CD4-positive, alpha-beta T cell (primary cell): ENCODE measurements at regions not wholly inside any gene's neighbourhood (a gene's known extent, or its start where the extent isn't known, plus 50 kb on each side); places are given as distances from the start of the nearest gene placed in this dataset.

ENCODE experiments used
- ATAC-seq: fragments of 200-7000 bp; cut with Tn5 transposase; one replicate; pipeline ENCODE4 v1.10.0; 2022; ENCODE audit warnings: mild to moderate bottlenecking; ENCODE audit not compliant: poor library complexity
- CTCF ChIA-PET: fragments of 350-600 bp; sonication (Branson Sonifier 250); formaldehyde crosslinking; loops from one replicate; lab custom pipeline; 2021; ENCODE audit warnings: antibody characterized with exemption, inconsistent platforms; lab: Charles Lee
- POLR2A ChIA-PET: fragments of 350-600 bp; sonication (Branson Sonifier 250); formaldehyde crosslinking; loops from one replicate; lab custom pipeline; 2021; ENCODE audit warnings: antibody characterized with exemption, inconsistent platforms; lab: Charles Lee
- DNase-seq, 14 experiments: peaks; one replicate each; pipeline ENCODE4 v3.0.0-alpha.2; 2013 to 2020; ENCODE audit warnings: mixed read lengths in 2 of 14
- H3K27ac ChIP-seq, 2 donors: one replicate each; pipeline versions ENCODE4 v1.5.1 to v1.7.0; 2013; ENCODE audit warnings: low read length in 2 of 2, low read depth in 1 of 2, mild to moderate bottlenecking in 1 of 2
- H3K27me3 ChIP-seq, 2 experiments: 1 replicate in 1 of 2; 2 replicates in 1 of 2; pipeline versions ENCODE4 v1.6.1 to v1.7.0; 2013; ENCODE audit warnings: low read length in 2 of 2, control low read depth in 1 of 2, mild to moderate bottlenecking in 1 of 2, moderate library complexity in 1 of 2; ENCODE audit not compliant: insufficient read depth in 2 of 2, control insufficient read depth in 1 of 2
- H3K36me3 ChIP-seq: one replicate; pipeline ENCODE4 v1.6.1; 2013; ENCODE audit warnings: low read length, control low read depth; ENCODE audit not compliant: insufficient read depth
- H3K4me1 ChIP-seq: one replicate; pipeline ENCODE4 v1.6.1; 2013; ENCODE audit warnings: low read length, control low read depth; ENCODE audit not compliant: insufficient read depth
- H3K4me3 ChIP-seq: one replicate; pipeline ENCODE4 v1.5.1; 2013; ENCODE audit warnings: mild to moderate bottlenecking, low read length, moderate library complexity
- H3K9me3 ChIP-seq, 2 experiments: 1 replicate in 1 of 2; 2 replicates in 1 of 2; pipeline versions ENCODE4 v1.6.1 to v1.7.0; 2013; ENCODE audit warnings: low read length in 2 of 2, mild to moderate bottlenecking in 2 of 2, control low read depth in 1 of 2, moderate library complexity in 1 of 2; ENCODE audit not compliant: control insufficient read depth in 1 of 2, insufficient read depth in 1 of 2
- H3K27ac Mint-ChIP-seq: one replicate; pipeline ENCODE4 v1.8.0; 2020; ENCODE audit warnings: mixed read lengths
- H3K27me3 Mint-ChIP-seq: one replicate; pipeline ENCODE4 v1.8.0; 2021; ENCODE audit warnings: mixed read lengths
- H3K36me3 Mint-ChIP-seq: one replicate; pipeline ENCODE4 v1.8.0; 2021; ENCODE audit warnings: low read depth, mixed read lengths
- H3K4me1 Mint-ChIP-seq: one replicate; pipeline ENCODE4 v1.8.0; 2021; ENCODE audit warnings: low read depth, mixed read lengths
- H3K4me3 Mint-ChIP-seq: one replicate; pipeline ENCODE4 v1.8.0; 2020; ENCODE audit warnings: mild to moderate bottlenecking, mixed read lengths
- H3K9me3 Mint-ChIP-seq: one replicate; pipeline ENCODE4 v1.8.0; 2020; ENCODE audit warnings: mixed read lengths
- CTCF ChIP-seq: fragments of 200-600 bp; IDR thresholded peaks from one replicate; pipeline ENCODE4 v1.8.0; 2022; ENCODE audit warnings: antibody characterized with exemption, mild to moderate bottlenecking
- intact Hi-C, 2 experiments: fragments of 100-400 bp; cut with DNase I in 1 of 2; cut with micrococcal nuclease in 1 of 2; formaldehyde crosslinking; loops; one replicate each; pipeline versions ENCODE4 v1.15.1 to v1.9.0; 2023 to 2025; cut with DNase I, micrococcal nuclease

- Histone ChIP-seq H3K4me1 (no peaks in the 10 kb centered on the region), H3K27me3 (no peaks in the 10 kb centered on the region), H3K27ac (no peak overlapping the region), H3K36me3 (no peaks in the 10 kb centered on the region), H3K9me3 (no peaks in the 10 kb centered on the region), H3K4me3 (no peak overlapping the region)
- H3K4me3 Mint-ChIP-seq, result no peak overlapping the region
- intact Hi-C loops, result no loop called here
- POLR2A ChIA-PET, result interaction anchor here (0.9 kb wide), 1 partner anchor 17 kb away, joined by 3 read pairs; no protein-coding TSS in a partner anchor
- H3K4me1 Mint-ChIP-seq, result no peaks in the 10 kb centered on the region
- H3K27me3 Mint-ChIP-seq, result no peaks in the 10 kb centered on the region
- no peak for TF ChIP-seq CTCF
- H3K9me3 Mint-ChIP-seq, result no peaks in the 10 kb centered on the region
- DNase-seq (no peak), ATAC-seq (no peak)
- H3K36me3 Mint-ChIP-seq, result no peaks in the 10 kb centered on the region
- CTCF ChIA-PET, result no interaction called here
- H3K27ac Mint-ChIP-seq, result no peak overlapping the region
Measured at GRCh38 chr1:195934817-195935553, 673.3 kb downstream of the KCNT2 start.

- Histone ChIP-seq H3K27me3 (no peaks in the 10 kb centered on the region), H3K27ac (no peak overlapping the region), H3K9me3 (no peaks in the 10 kb centered on the region), H3K4me3 (no peak overlapping the region), H3K36me3 (no peaks in the 10 kb centered on the region), H3K4me1 (no peaks in the 10 kb centered on the region)
- no peak for TF ChIP-seq CTCF
- CTCF ChIA-PET, result no interaction called here
- Mint-ChIP-seq H3K9me3 (no peaks in the 10 kb centered on the region), H3K36me3 (no peaks in the 10 kb centered on the region), H3K27me3 (no peaks in the 10 kb centered on the region), H3K4me3 (no peak overlapping the region), H3K4me1 (no peaks in the 10 kb centered on the region), H3K27ac (no peak overlapping the region)
- DNase-seq (no peak), ATAC-seq (no peak)
- POLR2A ChIA-PET, result no interaction called here
- intact Hi-C loops, result no loop called here
Measured at GRCh38 chr1:195933835-195934234, 674.4 kb downstream of the KCNT2 start.

- Histone ChIP-seq H3K4me3 (no peak overlapping the region), H3K27ac (no peak overlapping the region), H3K9me3 (peaks cover 0 to 12% of the 10 kb centered on the region in 2 experiments), H3K4me1 (no peaks in the 10 kb centered on the region), H3K27me3 (no peaks in the 10 kb centered on the region), H3K36me3 (no peaks in the 10 kb centered on the region)
- Mint-ChIP-seq H3K9me3 (peaks cover 6% of the 10 kb centered on the region), H3K4me3 (no peak overlapping the region), H3K4me1 (no peaks in the 10 kb centered on the region), H3K27ac (no peak overlapping the region), H3K27me3 (no peaks in the 10 kb centered on the region), H3K36me3 (no peaks in the 10 kb centered on the region)
- ChIA-PET POLR2A (no interaction called here), CTCF (no interaction called here)
- no peak for TF ChIP-seq CTCF
- ATAC-seq (no peak), DNase-seq (no peak)
- intact Hi-C loops, result no loop called here
Measured at GRCh38 chr1:195915826-195916225, 692.4 kb downstream of the KCNT2 start.
